ENCODE measurements at regions not wholly inside any gene's neighbourhood (a gene's known extent, or its start where the extent isn't known, plus 50 kb on each side); places are given as distances from the start of the nearest gene placed in this dataset.

DNA sequence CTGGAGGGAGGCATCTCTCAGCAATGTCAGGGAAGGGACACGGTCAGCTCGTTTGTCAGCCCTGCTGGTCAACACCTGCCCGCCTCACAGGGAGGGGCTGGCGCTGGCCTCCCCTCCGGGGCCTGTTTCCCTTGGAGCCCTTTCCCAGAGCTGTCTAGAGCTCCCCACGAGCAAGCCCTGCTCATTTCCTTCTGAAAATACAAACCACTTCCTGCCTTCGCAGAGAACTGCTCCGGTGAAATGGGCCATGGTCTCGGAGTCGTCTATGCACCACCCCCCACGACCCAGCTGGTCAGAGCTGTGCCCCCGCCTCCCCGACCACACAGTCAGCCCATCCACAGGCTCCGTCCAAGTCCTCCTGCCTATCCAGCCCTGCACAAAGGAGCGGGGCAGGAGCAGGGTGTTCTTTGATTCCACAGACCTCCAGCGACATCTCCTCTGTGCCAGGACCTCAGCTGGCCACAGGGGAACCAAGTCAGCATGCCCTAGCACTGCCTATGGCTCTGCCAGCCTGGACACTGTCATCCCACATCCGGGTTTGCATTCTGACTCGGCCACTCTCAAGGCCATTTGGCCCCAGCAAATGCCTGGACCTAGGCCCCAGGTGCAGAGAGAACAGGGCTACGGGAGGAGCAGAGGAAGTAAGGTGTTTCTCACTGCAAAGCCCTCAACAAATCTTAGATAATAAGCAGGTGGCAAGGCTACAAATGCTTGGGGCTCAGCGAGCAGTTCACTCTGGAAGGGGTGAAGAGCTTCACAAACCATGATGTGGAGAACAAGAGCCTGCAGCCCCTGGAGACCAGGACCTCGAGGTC lies 82.1 kb upstream of the WNT11 start:
- ChIA-PET CTCF (interaction anchor here (0.9 to 3.7 kb wide), 2 partner anchors 80 to 83 kb away, joined by 3 to 25 read pairs; partner anchors contain the start of gene WNT11), POLR2A (interaction anchor here (0.9 to 1.5 kb wide), 2 partner anchors 53 to 81 kb away, joined by 3 to 12 read pairs; no protein-coding TSS in a partner anchor)
- Histone ChIP-seq H3K9me3 (ENCODE audit: control insufficient read depth in 2 of 3, low read length in 3 of 3) (no peaks in the 10 kb centered on the region), H3K27ac (ENCODE audit: low read depth, low read length) (peak overlapping the region; percentile 65), H3K27me3 (ENCODE audit: control insufficient read depth in 2 of 2, insufficient read depth in 2 of 2, low read length in 2 of 2) (no peaks in the 10 kb centered on the region), H3K4me1 (ENCODE audit: control insufficient read depth in 2 of 2, insufficient read depth in 2 of 2, low read length in 2 of 2) (peaks cover 9 to 26% of the 10 kb centered on the region in 2 donors), H3K36me3 (ENCODE audit: control insufficient read depth in 2 of 3, insufficient read depth in 3 of 3, low read length in 3 of 3) (no peaks in the 10 kb centered on the region), H3K4me3 (ENCODE audit: low read length) (peak overlapping the region; percentile 42)
- Mint-ChIP-seq H3K36me3 (no peaks in the 10 kb centered on the region), H3K4me3 (peak overlapping the region; percentile 55 to 85 (median 76)), H3K27me3 (no peaks in the 10 kb centered on the region), H3K27ac (peak overlapping the region; percentile 84 to 96 (median 94)), H3K4me1 (peaks cover 30 to 59% (median 51%) of the 10 kb centered on the region in 7 donors), H3K9me3 (peaks cover 0 to 3% (median 0%) of the 10 kb centered on the region in 11 donors)
- intact Hi-C loops (cut with micrococcal nuclease) = loop anchor here in 1 of 2 donors (1.0 to 2.0 kb wide), 3 partner anchors 30 to 81 kb away; no protein-coding TSS in a partner anchor
- DNase-seq (peak in 7 of 9 donors; percentile 31 to 53 (median 49)), ATAC-seq (peak; percentile 65)

DNA sequence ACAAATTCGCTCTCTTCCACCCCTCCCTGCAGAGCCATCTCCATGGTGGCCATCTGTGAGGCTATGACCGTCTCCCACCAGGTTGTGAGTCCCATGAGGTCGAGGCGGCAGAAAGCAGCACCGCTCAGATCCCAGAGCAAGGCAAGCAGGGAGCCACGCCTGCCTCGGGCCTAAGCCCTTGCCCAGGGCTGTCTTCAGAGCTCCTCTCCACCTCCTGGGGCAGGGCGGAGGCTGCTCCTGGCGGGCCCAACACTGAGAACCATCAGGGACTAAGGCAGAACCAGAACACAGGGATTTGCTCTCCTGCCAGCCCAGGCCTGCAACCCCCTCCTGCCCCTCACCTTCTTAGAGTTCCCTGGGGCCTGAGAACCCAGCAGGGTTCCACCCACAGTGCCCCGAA lies 80.9 kb upstream of the WNT11 start:
- peaks cover 23 to 54% (median 44%) of the 10 kb centered on the region in 7 donors for H3K4me1 Mint-ChIP-seq
- peak overlapping the region in 5 of 10 donors; percentile 70 to 84 (median 77) for H3K4me3 Mint-ChIP-seq
- Histone ChIP-seq H3K27ac (ENCODE audit: low read depth, low read length) (peak overlapping the region; percentile 65), H3K4me1 (ENCODE audit: control insufficient read depth in 2 of 2, insufficient read depth in 2 of 2, low read length in 2 of 2) (peaks cover 9 to 26% of the 10 kb centered on the region in 2 donors), H3K4me3 (ENCODE audit: low read length) (no peak overlapping the region), H3K27me3 (ENCODE audit: control insufficient read depth in 2 of 2, insufficient read depth in 2 of 2, low read length in 2 of 2) (no peaks in the 10 kb centered on the region), H3K36me3 (ENCODE audit: control insufficient read depth in 2 of 3, insufficient read depth in 3 of 3, low read length in 3 of 3) (no peaks in the 10 kb centered on the region), H3K9me3 (ENCODE audit: control insufficient read depth in 2 of 3, low read length in 3 of 3) (no peaks in the 10 kb centered on the region)
- no peaks in the 10 kb centered on the region for H3K36me3 Mint-ChIP-seq
- POLR2A ChIA-PET = interaction anchor here (0.8 kb wide), 1 partner anchor 52 kb away, joined by 5 read pairs; no protein-coding TSS in a partner anchor
- H3K9me3 Mint-ChIP-seq = peaks cover 0 to 3% (median 0%) of the 10 kb centered on the region in 11 donors
- H3K27me3 Mint-ChIP-seq = peaks cover 0 to under 1% (median 0%) of the 10 kb centered on the region in 5 donors
- no peak for ATAC-seq
- CTCF ChIA-PET = interaction anchor here (3.7 kb wide), 1 partner anchor 79 kb away, joined by 25 read pairs; the partner anchor contains the start of gene WNT11
- intact Hi-C loops (cut with micrococcal nuclease) = no loop called here
- H3K27ac Mint-ChIP-seq = peak overlapping the region; percentile 84 to 96 (median 94)
- no peak for DNase-seq

- no peak overlapping the region for H3K27ac ChIP-seq (ENCODE audit: low read depth, low read length)
- no peak for ATAC-seq
- Mint-ChIP-seq H3K4me3 (peak overlapping the region in 5 of 10 donors; percentile 2 to 57 (median 27)), H3K9me3 (peaks cover 0 to 3% (median 0%) of the 10 kb centered on the region in 11 donors), H3K27me3 (peaks cover 0 to 3% (median 0%) of the 10 kb centered on the region in 5 donors), H3K4me1 (peaks cover 23 to 52% (median 38%) of the 10 kb centered on the region in 7 donors), H3K36me3 (no peaks in the 10 kb centered on the region), H3K27ac (peak overlapping the region in 6 of 9 donors; percentile 56 to 85 (median 74))
- peaks cover 9 to 26% of the 10 kb centered on the region in 2 donors for H3K4me1 ChIP-seq (ENCODE audit: control insufficient read depth in 2 of 2, insufficient read depth in 2 of 2, low read length in 2 of 2)
- no peaks in the 10 kb centered on the region for H3K36me3 ChIP-seq (ENCODE audit: control insufficient read depth in 2 of 3, insufficient read depth in 3 of 3, low read length in 3 of 3)
- no peak for DNase-seq
- ChIA-PET POLR2A (interaction anchor here (0.9 kb wide), 1 partner anchor 64 kb away, joined by 4 read pairs; no protein-coding TSS in a partner anchor), CTCF (interaction anchor here (3.7 kb wide), 1 partner anchor 78 kb away, joined by 25 read pairs; the partner anchor contains the start of gene WNT11)
- H3K9me3 ChIP-seq (ENCODE audit: control insufficient read depth in 2 of 3, low read length in 3 of 3) = no peaks in the 10 kb centered on the region
- intact Hi-C loops (cut with micrococcal nuclease) = no loop called here
- no peaks in the 10 kb centered on the region for H3K27me3 ChIP-seq (ENCODE audit: control insufficient read depth in 2 of 2, insufficient read depth in 2 of 2, low read length in 2 of 2)
- no peak overlapping the region for H3K4me3 ChIP-seq (ENCODE audit: low read length)
These were observed 79.2 kb upstream of the WNT11 start for GRCh38 chr11:76285397-76286104.

DNA sequence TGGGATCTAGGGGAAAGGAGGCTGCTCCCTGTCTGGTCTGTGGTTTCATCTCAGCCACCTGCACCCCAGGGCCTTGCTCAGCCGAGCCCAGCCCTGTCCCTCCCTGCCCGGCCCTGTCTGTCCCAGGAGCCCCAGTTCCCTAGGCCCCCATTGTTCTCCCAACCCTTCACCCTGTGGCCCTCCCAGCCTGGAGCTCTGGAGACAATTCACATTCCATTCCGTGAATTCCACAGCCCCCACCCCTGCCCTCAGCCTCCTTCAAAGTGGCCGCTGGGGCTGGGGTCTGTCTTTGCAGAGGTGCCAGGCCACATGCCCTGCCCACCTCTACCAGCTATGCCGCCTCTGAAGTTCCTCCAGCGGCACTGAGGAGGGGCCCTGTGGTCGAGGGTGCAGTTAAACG lies 77.9 kb upstream of the WNT11 start:
- CTCF ChIA-PET = no interaction called here
- Histone ChIP-seq H3K27me3 (ENCODE audit: control insufficient read depth in 2 of 2, insufficient read depth in 2 of 2, low read length in 2 of 2) (no peaks in the 10 kb centered on the region), H3K4me3 (ENCODE audit: low read length) (no peak overlapping the region), H3K36me3 (ENCODE audit: control insufficient read depth in 2 of 3, insufficient read depth in 3 of 3, low read length in 3 of 3) (no peaks in the 10 kb centered on the region), H3K27ac (ENCODE audit: low read depth, low read length) (no peak overlapping the region), H3K9me3 (ENCODE audit: control insufficient read depth in 2 of 3, low read length in 3 of 3) (no peaks in the 10 kb centered on the region), H3K4me1 (ENCODE audit: control insufficient read depth in 2 of 2, insufficient read depth in 2 of 2, low read length in 2 of 2) (peaks cover 9 to 24% of the 10 kb centered on the region in 2 donors)
- intact Hi-C loops (cut with micrococcal nuclease) = no loop called here
- DNase-seq (no peak), ATAC-seq (no peak)
- no peak overlapping the region for H3K4me3 Mint-ChIP-seq
- no peaks in the 10 kb centered on the region for H3K36me3 Mint-ChIP-seq
- peaks cover 0 to 3% (median 0%) of the 10 kb centered on the region in 5 donors for H3K27me3 Mint-ChIP-seq
- H3K9me3 Mint-ChIP-seq = peaks cover 0 to 2% (median 0%) of the 10 kb centered on the region in 11 donors
- peaks cover 20 to 45% (median 33%) of the 10 kb centered on the region in 7 donors for H3K4me1 Mint-ChIP-seq
- no peak overlapping the region for H3K27ac Mint-ChIP-seq
- POLR2A ChIA-PET = no interaction called here

- Histone ChIP-seq H3K4me1 (ENCODE audit: control insufficient read depth in 2 of 2, insufficient read depth in 2 of 2, low read length in 2 of 2) (peaks cover 7 to 13% of the 10 kb centered on the region in 2 donors), H3K9me3 (ENCODE audit: control insufficient read depth in 2 of 3, low read length in 3 of 3) (no peaks in the 10 kb centered on the region), H3K36me3 (ENCODE audit: control insufficient read depth in 2 of 3, insufficient read depth in 3 of 3, low read length in 3 of 3) (no peaks in the 10 kb centered on the region), H3K27ac (ENCODE audit: low read depth, low read length) (no peak overlapping the region), H3K27me3 (ENCODE audit: control insufficient read depth in 2 of 2, insufficient read depth in 2 of 2, low read length in 2 of 2) (no peaks in the 10 kb centered on the region), H3K4me3 (ENCODE audit: low read length) (no peak overlapping the region)
- CTCF ChIA-PET = no interaction called here
- Mint-ChIP-seq H3K9me3 (peaks cover 0 to 2% (median 0%) of the 10 kb centered on the region in 11 donors), H3K27ac (peak overlapping the region in 1 of 9 donors; percentile 90), H3K36me3 (no peaks in the 10 kb centered on the region), H3K27me3 (peaks cover 0 to 3% (median 0%) of the 10 kb centered on the region in 5 donors), H3K4me1 (peaks cover 11 to 34% (median 24%) of the 10 kb centered on the region in 7 donors), H3K4me3 (no peak overlapping the region)
- DNase-seq (no peak), ATAC-seq (no peak)
- intact Hi-C loops (cut with micrococcal nuclease) = no loop called here
- POLR2A ChIA-PET = no interaction called here
These were observed 76.7 kb upstream of the WNT11 start for GRCh38 chr11:76282811-76283595.

DNA sequence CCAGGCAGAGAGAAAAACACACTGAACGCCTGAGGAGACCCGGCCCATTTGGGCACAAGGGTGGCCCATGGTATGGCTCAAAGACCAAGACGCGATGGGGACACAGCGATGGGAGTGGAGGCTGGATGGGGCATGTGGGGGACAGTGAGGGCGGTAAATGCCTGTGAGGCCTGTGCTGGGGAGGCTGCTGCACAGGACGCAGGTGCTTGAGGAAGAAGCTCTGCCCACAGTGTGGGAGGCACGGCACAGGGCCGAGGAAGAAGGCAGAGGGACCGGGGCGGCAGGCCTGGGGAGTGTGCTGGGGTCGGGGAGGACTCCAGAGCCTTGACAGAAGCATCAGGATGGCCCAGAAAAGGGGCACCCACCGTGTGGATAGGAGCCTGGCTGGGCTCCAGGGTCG lies 75.9 kb upstream of the WNT11 start:
- Histone ChIP-seq H3K36me3 (ENCODE audit: control insufficient read depth in 2 of 3, insufficient read depth in 3 of 3, low read length in 3 of 3) (no peaks in the 10 kb centered on the region), H3K4me3 (ENCODE audit: low read length) (no peak overlapping the region), H3K4me1 (ENCODE audit: control insufficient read depth in 2 of 2, insufficient read depth in 2 of 2, low read length in 2 of 2) (peaks cover 0 to 4% of the 10 kb centered on the region in 2 donors), H3K27ac (ENCODE audit: low read depth, low read length) (no peak overlapping the region), H3K27me3 (ENCODE audit: control insufficient read depth in 2 of 2, insufficient read depth in 2 of 2, low read length in 2 of 2) (no peaks in the 10 kb centered on the region), H3K9me3 (ENCODE audit: control insufficient read depth in 2 of 3, low read length in 3 of 3) (no peaks in the 10 kb centered on the region)
- ChIA-PET POLR2A (no interaction called here), CTCF (no interaction called here)
- peaks cover 0 to 3% (median 0%) of the 10 kb centered on the region in 5 donors for H3K27me3 Mint-ChIP-seq
- H3K27ac Mint-ChIP-seq = peak overlapping the region in 1 of 9 donors; percentile 90
- peaks cover 0 to 2% (median 0%) of the 10 kb centered on the region in 11 donors for H3K9me3 Mint-ChIP-seq
- intact Hi-C loops (cut with micrococcal nuclease) = no loop called here
- no peaks in the 10 kb centered on the region for H3K36me3 Mint-ChIP-seq
- no peak overlapping the region for H3K4me3 Mint-ChIP-seq
- peaks cover 4 to 26% (median 16%) of the 10 kb centered on the region in 7 donors for H3K4me1 Mint-ChIP-seq
- DNase-seq (no peak), ATAC-seq (no peak)

Measured in naive thymus-derived CD4-positive, alpha-beta T cell (primary cell).